Keratinocyte (primary cell): ENCODE measurements at regions not wholly inside any gene's neighbourhood (a gene's known extent, or its start where the extent isn't known, plus 50 kb on each side); places are given as distances from the start of the nearest gene placed in this dataset.

Source experiments
- DNase-seq: peaks from one replicate; pipeline ENCODE4 v3.0.0-alpha.2; 2011; ENCODE audit warnings: low read depth, missing footprints, low spot score
- FAIRE-seq: peaks from 2 replicates; lab custom pipeline; 2011; peaks lifted over from hg19 to GRCh38; lab: Jason Lieb, UNC
- H2AFZ ChIP-seq: 2 replicates; pipeline ENCODE4 v1.6.0; 2012; ENCODE audit warnings: low read length, control low read depth, inconsistent platforms; ENCODE audit not compliant: control insufficient read depth
- H3K27ac ChIP-seq: 2 replicates; pipeline ENCODE4 v1.5.1; 2011; ENCODE audit warnings: low read length; ENCODE audit not compliant: control insufficient read depth, insufficient read depth
- H3K27me3 ChIP-seq: 3 replicates; pipeline ENCODE4 v1.6.0; 2011; ENCODE audit warnings: low read length; ENCODE audit not compliant: control insufficient read depth, insufficient read depth; ENCODE audit errors: extremely low read depth
- H3K36me3 ChIP-seq, 2 experiments: 2 replicates in 1 of 2; 3 replicates in 1 of 2; pipeline ENCODE4 v1.5.1; 2011; ENCODE audit warnings: low read length in 2 of 2, mild to moderate bottlenecking in 1 of 2; ENCODE audit not compliant: control insufficient read depth in 2 of 2, insufficient read depth in 2 of 2; ENCODE audit errors: extremely low read depth in 1 of 2
- H3K4me1 ChIP-seq: 3 replicates; pipeline ENCODE4 v1.5.1; 2011; ENCODE audit warnings: low read length; ENCODE audit not compliant: control insufficient read depth, insufficient read depth; ENCODE audit errors: extremely low read depth
- H3K4me2 ChIP-seq: 3 replicates; pipeline ENCODE4 v1.6.0; 2011; ENCODE audit warnings: low read depth, low read length; ENCODE audit not compliant: control insufficient read depth, insufficient read depth; ENCODE audit errors: extremely low read depth
- H3K4me3 ChIP-seq, 3 experiments: fragments of 200-600 bp in 1 of 3; sonication (generic) in 1 of 3; 2 replicates in 2 of 3; 3 replicates in 1 of 3; pipeline ENCODE4 v1.5.1; 2011 to 2016; ENCODE audit warnings: low read length in 3 of 3, mild to moderate bottlenecking in 3 of 3, control low read depth in 2 of 3, inconsistent platforms in 1 of 3, low read depth in 1 of 3, mixed read lengths in 1 of 3, mixed run types in 1 of 3, moderate library complexity in 1 of 3; ENCODE audit not compliant: control insufficient read depth in 2 of 3, insufficient read depth in 2 of 3; ENCODE audit errors: extremely low read depth in 1 of 3
- H3K79me2 ChIP-seq: 2 replicates; pipeline ENCODE4 v1.6.0; 2012; ENCODE audit warnings: low read length; ENCODE audit not compliant: control insufficient read depth, insufficient read depth
- H3K9ac ChIP-seq: 3 replicates; pipeline ENCODE4 v1.6.0; 2011; ENCODE audit warnings: low read length; ENCODE audit not compliant: control insufficient read depth, insufficient read depth; ENCODE audit errors: extremely low read depth
- H3K9me1 ChIP-seq: 3 replicates; pipeline ENCODE4 v1.6.0; 2011; ENCODE audit warnings: low read length; ENCODE audit not compliant: control insufficient read depth, insufficient read depth; ENCODE audit errors: extremely low read depth
- H3K9me3 ChIP-seq: 2 replicates; pipeline ENCODE4 v1.5.1; 2012; ENCODE audit warnings: low read depth, low read length; ENCODE audit not compliant: control insufficient read depth
- H4K20me1 ChIP-seq: 3 replicates; pipeline ENCODE4 v1.6.0; 2011; ENCODE audit warnings: low read length; ENCODE audit not compliant: control insufficient read depth, insufficient read depth; ENCODE audit errors: extremely low read depth
- CTCF ChIP-seq, 3 experiments: IDR thresholded peaks in 1 of 3; conservative IDR thresholded peaks in 1 of 3; optimal IDR thresholded peaks in 1 of 3; 2 replicates in 2 of 3; 3 replicates in 1 of 3; pipeline versions ENCODE3 to v1.5.1; 2011; ENCODE audit warnings: low read length in 3 of 3, mild to moderate bottlenecking in 3 of 3, moderate library complexity in 2 of 3, control low read depth in 1 of 3, inconsistent platforms in 1 of 3; ENCODE audit not compliant: insufficient read depth in 2 of 3; ENCODE audit errors: extremely low read depth in 1 of 3
- EZH2 ChIP-seq: IDR thresholded peaks from one replicate; pipeline ENCODE4 v1.6.1; 2012; ENCODE audit warnings: inconsistent platforms, mild to moderate bottlenecking, low read length, moderate library complexity
- dilution Hi-C: fragments of 300-500 bp; cut with MboI; formaldehyde crosslinking; loops from one replicate; pipeline ENCODE4 v1.7.0; 2020; ENCODE audit warnings: low sequenced_read_pairs; ENCODE audit not compliant: extremely low pct_ligation_motif_present

GRCh38 chr4:31084806-31085416 is 364.7 kb downstream of the PCDH7 start:
- Histone ChIP-seq H3K4me3 (no peak overlapping the region), H3K4me2 (no peak overlapping the region), H4K20me1 (no peaks in the 10 kb centered on the region), H3K27me3 (no peaks in the 10 kb centered on the region), H3K9me1 (no peaks in the 10 kb centered on the region), H2AFZ (no peak overlapping the region), H3K9me3 (no peaks in the 10 kb centered on the region), H3K4me1 (peaks cover 2% of the 10 kb centered on the region), H3K36me3 (no peaks in the 10 kb centered on the region), H3K79me2 (no peaks in the 10 kb centered on the region), H3K27ac (no peak overlapping the region), H3K9ac (no peak overlapping the region)
- TF ChIP-seq EZH2 (no peak), CTCF (optimal IDR thresholded peaks at IDR 0.05 in 1 of 3, IDR thresholded peaks at IDR 0.05 in 1 of 3, conservative IDR thresholded peaks at IDR 0.05 in 1 of 3; ENCODE audit: extremely low read depth in 1 of 3, insufficient read depth in 2 of 3, low read length in 3 of 3) (no peak)
- dilution Hi-C loops, result no loop called here
- no peak for FAIRE-seq
- no peak for DNase-seq

DNA sequence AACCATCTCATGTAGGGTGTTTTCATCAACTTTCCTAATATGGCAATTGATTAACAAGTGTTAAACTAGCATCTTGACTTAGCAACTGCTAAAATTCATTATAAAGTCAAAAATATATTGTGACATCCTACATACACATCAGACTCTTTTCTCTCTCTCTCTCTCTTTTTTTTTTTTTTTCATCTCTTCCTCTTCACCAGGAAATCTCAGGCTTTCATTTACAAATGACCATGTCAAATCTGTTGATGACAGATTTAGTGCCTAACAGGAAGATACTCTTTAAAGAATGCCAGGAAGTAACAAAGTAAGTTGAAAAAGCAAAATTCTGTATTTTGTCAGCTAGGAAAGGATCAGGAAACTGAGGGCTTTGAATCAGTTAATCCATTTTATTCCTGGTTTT is 365.5 kb downstream of the PCDH7 start:
- Histone ChIP-seq H3K9ac (no peak overlapping the region), H3K79me2 (no peaks in the 10 kb centered on the region), H3K4me3 (no peak overlapping the region), H3K9me1 (no peaks in the 10 kb centered on the region), H3K36me3 (no peaks in the 10 kb centered on the region), H3K4me1 (peaks cover 2% of the 10 kb centered on the region), H3K27ac (no peak overlapping the region), H4K20me1 (no peaks in the 10 kb centered on the region), H3K27me3 (no peaks in the 10 kb centered on the region), H3K9me3 (no peaks in the 10 kb centered on the region), H3K4me2 (no peak overlapping the region), H2AFZ (no peak overlapping the region)
- no peak for TF ChIP-seq EZH2
- no peak for TF ChIP-seq CTCF (optimal IDR thresholded peaks at IDR 0.05 in 1 of 3, IDR thresholded peaks at IDR 0.05 in 1 of 3, conservative IDR thresholded peaks at IDR 0.05 in 1 of 3; ENCODE audit: extremely low read depth in 1 of 3, insufficient read depth in 2 of 3, low read length in 3 of 3)
- dilution Hi-C loops, result no loop called here
- FAIRE-seq (no peak), DNase-seq (no peak)
